Type B pancreatic cell (in vitro differentiated cells): ENCODE measurements at regions not wholly inside any gene's neighbourhood (a gene's known extent, or its start where the extent isn't known, plus 50 kb on each side); places are given as distances from the start of the nearest gene placed in this dataset.

Source experiments
- DNase-seq: peaks from one replicate; pipeline ENCODE4 v3.0.0; 2021; ENCODE audit warnings: mixed read lengths; ENCODE audit not compliant: unreplicated experiment; ENCODE audit errors: extremely low spot score
- H3K27ac Mint-ChIP-seq: 2 replicates; pipeline ENCODE4 v1.8.0; 2021; ENCODE audit warnings: mild to moderate bottlenecking, mixed read lengths
- H3K27me3 Mint-ChIP-seq: 2 replicates; pipeline ENCODE4 v1.8.0; 2021; ENCODE audit warnings: mixed read lengths
- H3K36me3 Mint-ChIP-seq: 2 replicates; pipeline ENCODE4 v1.8.0; 2021; ENCODE audit warnings: mixed read lengths
- H3K4me1 Mint-ChIP-seq: one replicate; pipeline ENCODE4 v1.8.0; 2021; ENCODE audit warnings: mixed read lengths; ENCODE audit not compliant: unreplicated experiment
- H3K4me3 Mint-ChIP-seq: 2 replicates; pipeline ENCODE4 v1.8.0; 2021; ENCODE audit warnings: mild to moderate bottlenecking, mixed read lengths
- H3K9me3 Mint-ChIP-seq: 2 replicates; pipeline ENCODE4 v1.8.0; 2021; ENCODE audit warnings: mixed read lengths
- TF ChIP-seq, protein P1 (sequence below): fragments of 200-600 bp; sonication (generic); conservative IDR thresholded peaks from 2 replicates; pipeline ENCODE4 v1.5.0; 2021; ENCODE audit warnings: antibody characterized with exemption, mild to moderate bottlenecking

DNA sequence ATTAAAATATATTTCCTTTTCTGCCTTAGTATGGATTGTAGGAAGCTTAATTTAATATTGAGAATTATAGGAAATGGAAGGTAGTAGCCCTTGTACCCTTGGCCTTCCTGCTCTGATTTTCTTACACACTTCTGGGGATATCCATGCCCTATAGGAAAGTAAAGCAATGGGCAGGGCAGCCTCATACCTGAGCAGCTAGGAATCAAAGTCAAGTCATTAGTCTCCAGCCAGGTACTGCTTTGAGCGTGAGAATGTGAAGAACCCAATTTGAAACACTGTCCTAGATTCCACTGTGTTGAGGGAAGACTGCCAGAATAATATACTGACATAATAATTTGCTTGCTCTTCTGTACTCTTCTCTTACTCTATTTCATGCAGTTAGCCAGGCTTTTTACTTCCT, 51.0 kb upstream of the L3MBTL3 start:
- TF ChIP-seq, protein P1, sequence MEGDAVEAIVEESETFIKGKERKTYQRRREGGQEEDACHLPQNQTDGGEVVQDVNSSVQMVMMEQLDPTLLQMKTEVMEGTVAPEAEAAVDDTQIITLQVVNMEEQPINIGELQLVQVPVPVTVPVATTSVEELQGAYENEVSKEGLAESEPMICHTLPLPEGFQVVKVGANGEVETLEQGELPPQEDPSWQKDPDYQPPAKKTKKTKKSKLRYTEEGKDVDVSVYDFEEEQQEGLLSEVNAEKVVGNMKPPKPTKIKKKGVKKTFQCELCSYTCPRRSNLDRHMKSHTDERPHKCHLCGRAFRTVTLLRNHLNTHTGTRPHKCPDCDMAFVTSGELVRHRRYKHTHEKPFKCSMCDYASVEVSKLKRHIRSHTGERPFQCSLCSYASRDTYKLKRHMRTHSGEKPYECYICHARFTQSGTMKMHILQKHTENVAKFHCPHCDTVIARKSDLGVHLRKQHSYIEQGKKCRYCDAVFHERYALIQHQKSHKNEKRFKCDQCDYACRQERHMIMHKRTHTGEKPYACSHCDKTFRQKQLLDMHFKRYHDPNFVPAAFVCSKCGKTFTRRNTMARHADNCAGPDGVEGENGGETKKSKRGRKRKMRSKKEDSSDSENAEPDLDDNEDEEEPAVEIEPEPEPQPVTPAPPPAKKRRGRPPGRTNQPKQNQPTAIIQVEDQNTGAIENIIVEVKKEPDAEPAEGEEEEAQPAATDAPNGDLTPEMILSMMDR = no peak
- DNase-seq = no peak
- Mint-ChIP-seq H3K27ac (no peak overlapping the region), H3K4me1 (no peaks in the 10 kb centered on the region), H3K9me3 (no peaks in the 10 kb centered on the region), H3K4me3 (no peak overlapping the region), H3K36me3 (no peaks in the 10 kb centered on the region), H3K27me3 (peaks cover 4% of the 10 kb centered on the region)

DNA sequence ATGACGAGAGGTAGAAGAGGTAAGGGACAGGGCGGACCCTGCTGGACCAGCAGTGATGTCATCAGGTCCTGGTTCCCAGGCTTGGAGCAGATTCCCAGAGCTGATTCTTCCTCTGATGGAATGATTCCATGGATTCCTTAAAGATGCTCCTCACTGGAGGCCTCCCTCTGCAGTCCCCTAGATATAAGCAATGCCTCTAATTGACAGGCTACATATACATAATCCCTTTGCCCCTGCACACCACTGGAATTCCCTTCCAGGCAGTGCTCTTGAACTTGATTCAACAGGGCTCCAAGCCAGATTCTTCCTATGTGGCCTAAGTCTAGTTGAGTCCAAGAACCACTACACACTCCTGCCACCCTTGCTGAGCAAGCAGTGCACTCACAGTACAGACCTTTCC, 52.3 kb upstream of the L3MBTL3 start:
- no peak overlapping the region for H3K4me3 Mint-ChIP-seq
- no peak for DNase-seq
- H3K4me1 Mint-ChIP-seq = no peaks in the 10 kb centered on the region
- H3K36me3 Mint-ChIP-seq = no peaks in the 10 kb centered on the region
- H3K27me3 Mint-ChIP-seq = peaks cover 3% of the 10 kb centered on the region
- no peaks in the 10 kb centered on the region for H3K9me3 Mint-ChIP-seq
- H3K27ac Mint-ChIP-seq = no peak overlapping the region
- TF ChIP-seq, protein P1 = no peak

DNA sequence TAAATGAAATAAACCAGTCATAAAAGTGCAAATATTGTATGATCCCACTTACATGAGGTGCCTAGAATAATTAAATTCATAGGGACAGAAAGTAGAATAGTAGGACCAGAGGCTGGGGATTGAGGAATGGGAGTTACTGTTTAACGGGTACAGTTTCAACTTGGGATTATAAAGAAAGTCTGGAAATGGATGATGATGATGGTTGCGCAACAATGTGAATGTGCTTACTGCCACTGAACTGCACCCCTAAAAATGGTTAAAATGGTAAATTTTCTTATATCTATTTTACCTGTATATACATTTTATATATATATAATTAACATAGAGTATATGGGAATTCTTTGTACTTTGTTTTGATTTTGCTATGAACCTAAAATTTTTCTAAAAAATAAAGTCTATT, 53.3 kb upstream of the L3MBTL3 start:
- Mint-ChIP-seq H3K36me3 (no peaks in the 10 kb centered on the region), H3K9me3 (no peaks in the 10 kb centered on the region), H3K4me1 (no peaks in the 10 kb centered on the region), H3K27ac (no peak overlapping the region), H3K4me3 (no peak overlapping the region), H3K27me3 (no peaks in the 10 kb centered on the region)
- TF ChIP-seq, protein P1 = no peak
- DNase-seq = no peak

DNA sequence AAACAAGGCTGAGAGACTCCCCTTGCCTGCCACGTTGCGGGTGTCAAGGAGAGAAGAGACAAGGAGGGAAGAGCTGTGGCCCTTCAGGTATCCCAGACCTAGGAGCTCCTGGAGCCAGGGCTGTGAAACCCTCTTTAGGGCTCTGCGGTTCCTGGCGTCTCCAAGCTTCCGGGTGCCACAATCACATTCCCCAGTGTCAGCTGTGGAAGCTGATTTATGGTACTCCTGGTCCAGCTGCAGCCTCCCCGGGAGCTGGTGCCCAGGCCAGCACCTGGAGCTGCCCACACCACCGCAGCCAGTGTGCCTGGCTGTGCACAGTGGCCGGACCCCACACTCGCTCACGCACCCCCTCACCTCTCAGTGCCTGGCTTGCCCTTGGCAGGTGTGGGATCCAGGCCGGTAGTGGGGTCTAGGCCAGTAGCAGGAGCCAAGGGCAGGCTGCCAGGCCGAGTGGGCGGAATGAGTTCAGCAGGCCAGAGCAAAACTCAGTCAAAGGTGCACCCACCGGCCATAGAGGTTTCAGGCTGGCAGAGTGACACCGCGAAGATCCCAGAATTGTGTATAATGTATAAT, 58.9 kb upstream of the L3MBTL3 start:
- Mint-ChIP-seq H3K27ac (no peak overlapping the region), H3K9me3 (no peaks in the 10 kb centered on the region), H3K36me3 (no peaks in the 10 kb centered on the region), H3K4me1 (no peaks in the 10 kb centered on the region), H3K4me3 (no peak overlapping the region), H3K27me3 (no peaks in the 10 kb centered on the region)
- TF ChIP-seq, protein P1 = no peak
- DNase-seq = no peak

DNA sequence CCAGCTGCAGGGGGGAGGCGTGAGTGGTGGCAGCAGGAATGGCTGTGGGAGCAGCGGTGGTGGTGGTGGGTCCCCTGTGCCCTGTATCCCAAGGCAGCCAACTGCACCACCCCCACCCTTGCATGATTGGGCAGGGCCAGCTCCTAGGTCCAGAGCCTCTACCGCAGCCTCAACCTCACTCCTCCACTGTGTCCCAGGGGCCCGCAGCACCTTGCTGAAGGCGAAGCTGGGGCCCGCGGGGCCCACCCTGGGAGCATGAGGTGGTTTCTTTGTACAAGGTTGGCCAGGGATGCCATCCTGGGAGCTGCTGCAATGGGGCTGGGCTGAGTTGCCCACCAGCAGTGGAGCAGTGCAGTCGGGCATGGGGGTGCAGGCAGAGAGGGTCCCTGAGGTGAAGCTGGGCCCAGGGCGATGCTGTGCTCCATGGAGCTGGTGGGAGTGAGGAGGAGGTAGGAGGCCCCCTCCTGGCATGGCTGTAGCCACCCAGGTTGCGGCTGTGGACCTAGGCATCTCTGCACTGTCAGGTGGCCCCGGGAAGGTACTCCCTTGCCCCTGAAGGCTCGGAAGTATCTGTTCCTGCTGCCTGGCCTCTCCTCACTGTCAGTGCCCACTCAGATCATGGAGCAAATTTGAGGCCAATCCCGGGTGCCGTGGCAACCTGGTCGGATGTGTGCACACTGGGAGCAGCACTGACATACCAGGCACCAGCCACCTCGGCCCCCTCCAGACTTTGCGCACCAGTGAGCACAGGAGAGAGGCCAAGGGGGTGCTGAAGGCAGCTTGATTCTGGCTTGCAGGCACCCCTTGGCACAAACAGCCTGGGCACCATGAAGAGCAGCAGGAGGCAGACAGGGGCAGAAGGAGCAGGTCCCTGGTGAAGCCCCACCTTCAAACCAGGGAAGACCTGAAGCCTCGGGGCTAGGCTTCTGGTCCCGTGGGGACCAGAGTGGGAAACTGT, 60.2 kb upstream of the L3MBTL3 start:
- TF ChIP-seq, protein P1 = no peak
- Mint-ChIP-seq H3K27ac (no peak overlapping the region), H3K36me3 (no peaks in the 10 kb centered on the region), H3K4me3 (no peak overlapping the region), H3K4me1 (no peaks in the 10 kb centered on the region), H3K27me3 (no peaks in the 10 kb centered on the region), H3K9me3 (no peaks in the 10 kb centered on the region)
- no peak for DNase-seq
